Heart left ventricle (tissue), 16 donors: ENCODE measurements at regions not wholly inside any gene's neighbourhood (a gene's known extent, or its start where the extent isn't known, plus 50 kb on each side); places are given as distances from the start of the nearest gene placed in this dataset.

Experiments
- ATAC-seq, 4 donors: fragments of 200-7000 bp; cut with Tn5 transposase; one replicate each; pipeline ENCODE4 v1.9.1; 2020 to 2022; ENCODE audit warnings: moderate library complexity in 4 of 4, mild to moderate bottlenecking in 3 of 4, moderate number of reproducible peaks in 1 of 4
- DNase-seq, 5 donors: peaks; one replicate each; pipeline ENCODE4 v3.0.0-alpha.2; 2020
- H3K27ac ChIP-seq, 12 donors: fragments of 200-600 bp; sonication (generic) in 4 of 12; one replicate each; pipeline versions ENCODE4 v1.5.0 to v1.8.0; 2016 to 2022; ENCODE audit warnings: mild to moderate bottlenecking in 2 of 12
- H3K27me3 ChIP-seq, 9 donors: fragments of 200-600 bp; sonication (generic) in 2 of 9; one replicate each; pipeline versions ENCODE4 v1.5.1 to v1.8.0; 2016 to 2022; ENCODE audit warnings: mild to moderate bottlenecking in 3 of 9
- H3K36me3 ChIP-seq, 9 donors: fragments of 200-600 bp; sonication (generic) in 2 of 9; one replicate each; pipeline versions ENCODE4 v1.5.0 to v1.8.0; 2018 to 2022; ENCODE audit warnings: mild to moderate bottlenecking in 2 of 9
- H3K4me1 ChIP-seq, 12 donors: fragments of 200-600 bp; sonication (generic) in 4 of 12; one replicate each; pipeline versions ENCODE4 v1.5.0 to v1.8.0; 2016 to 2022; ENCODE audit warnings: mild to moderate bottlenecking in 3 of 12
- H3K4me3 ChIP-seq, 12 donors: fragments of 200-600 bp; sonication (generic) in 4 of 12; one replicate each; pipeline versions ENCODE4 v1.5.0 to v1.8.0; 2017 to 2022; ENCODE audit warnings: mild to moderate bottlenecking in 9 of 12, moderate library complexity in 4 of 12
- H3K9me3 ChIP-seq, 12 donors: fragments of 200-600 bp; sonication (generic) in 4 of 12; one replicate each; pipeline versions ENCODE4 v1.5.0 to v1.8.0; 2016 to 2022; ENCODE audit warnings: mild to moderate bottlenecking in 1 of 12
- POLR2A ChIP-seq, 2 donors: fragments of 450-650 bp; IDR thresholded peaks; one replicate each; pipeline ENCODE4 v1.6.1; 2017; ENCODE audit warnings: antibody characterized with exemption in 2 of 2, mild to moderate bottlenecking in 2 of 2, moderate library complexity in 2 of 2
- WGBS, 4 donors: extraction: QIAGEN DNeasy Blood & Tissue Kit in 2 of 4; methylation state at CpG; one replicate each; pipeline versions ENCODE4 v1.1.5 to v1.1.7; 2013 to 2018; 5-methylcytosine and 5-hydroxymethylcytosine counted together
- intact Hi-C, 10 donors: fragments of 100-400 bp; cut with DNase I; formaldehyde crosslinking; loops; one replicate each; pipeline versions ENCODE4 v1.11.1 to v1.14.2; 2022
- TF ChIP-seq, protein P1 (sequence below), 12 donors: fragments of 200-600 bp; sonication (generic) in 4 of 12; IDR thresholded peaks; one replicate each; pipeline versions ENCODE4 v1.5.0 to v1.8.0; 2018 to 2022; ENCODE audit warnings: antibody characterized with exemption in 12 of 12, mild to moderate bottlenecking in 5 of 12
- donor health status: ischemic (EF 13 %, LVEDD 7.1; RV severe dilation, severe dysfunction).
- donor health status: healthy with polysubstance abuse.
- donor health status: DM: no; HTN: yes; CAD: no.
- donor health status: DM: no; HTN: no; CAD: no.
- donor health status: ischemic (EF 25% LVEDD 6.9; RV normal size, moderate dysfunction).
- donor health status: ischemic (EF 25% LVEDD 5.7; RV mildly dilated, moderate dysfunction).
- donor health status: healthy.
- donor health status: DM: yes; HTN: yes; CAD: no.
- donor health status: ischemic (EF 35%, LVEDD 5.7; RV mildly dilated, moderate dysfunction).
- donor health status: nonischemic (EF 11% LVEDD 7.7; RV severe dilation, severe dysfunction).
- donor health status: DM: yes; HTN: yes; CAD: no.
- donor health status: PGD.
- donor health status: ischemic (EF 29% LVEDD 5.4; RV normal size, mild dysfunction).
- donor health status: nonischemic (EF 23%, LVEDD 6.1; RV moderate dilation, normal function).

- Histone ChIP-seq H3K4me1 (no peaks in the 10 kb centered on the region), H3K4me3 (no peak overlapping the region), H3K36me3 (no peaks in the 10 kb centered on the region), H3K27me3 (no peaks in the 10 kb centered on the region), H3K9me3 (no peaks in the 10 kb centered on the region), H3K27ac (no peak overlapping the region)
- TF ChIP-seq, protein P1, sequence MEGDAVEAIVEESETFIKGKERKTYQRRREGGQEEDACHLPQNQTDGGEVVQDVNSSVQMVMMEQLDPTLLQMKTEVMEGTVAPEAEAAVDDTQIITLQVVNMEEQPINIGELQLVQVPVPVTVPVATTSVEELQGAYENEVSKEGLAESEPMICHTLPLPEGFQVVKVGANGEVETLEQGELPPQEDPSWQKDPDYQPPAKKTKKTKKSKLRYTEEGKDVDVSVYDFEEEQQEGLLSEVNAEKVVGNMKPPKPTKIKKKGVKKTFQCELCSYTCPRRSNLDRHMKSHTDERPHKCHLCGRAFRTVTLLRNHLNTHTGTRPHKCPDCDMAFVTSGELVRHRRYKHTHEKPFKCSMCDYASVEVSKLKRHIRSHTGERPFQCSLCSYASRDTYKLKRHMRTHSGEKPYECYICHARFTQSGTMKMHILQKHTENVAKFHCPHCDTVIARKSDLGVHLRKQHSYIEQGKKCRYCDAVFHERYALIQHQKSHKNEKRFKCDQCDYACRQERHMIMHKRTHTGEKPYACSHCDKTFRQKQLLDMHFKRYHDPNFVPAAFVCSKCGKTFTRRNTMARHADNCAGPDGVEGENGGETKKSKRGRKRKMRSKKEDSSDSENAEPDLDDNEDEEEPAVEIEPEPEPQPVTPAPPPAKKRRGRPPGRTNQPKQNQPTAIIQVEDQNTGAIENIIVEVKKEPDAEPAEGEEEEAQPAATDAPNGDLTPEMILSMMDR (IDR thresholded peaks at IDR 0.05) = no peak
- no peak for TF ChIP-seq POLR2A (IDR thresholded peaks at IDR 0.05)
- DNase-seq (no peak), ATAC-seq (no peak)
- 93 to 96% (median 95%) methylated on average over 2 of the region's 2 CpGs for WGBS, 4 donors
- intact Hi-C loops = no loop called here
These were observed 264.6 kb downstream of the BARHL2 start for GRCh38 chr1:90452491-90452890.

DNA sequence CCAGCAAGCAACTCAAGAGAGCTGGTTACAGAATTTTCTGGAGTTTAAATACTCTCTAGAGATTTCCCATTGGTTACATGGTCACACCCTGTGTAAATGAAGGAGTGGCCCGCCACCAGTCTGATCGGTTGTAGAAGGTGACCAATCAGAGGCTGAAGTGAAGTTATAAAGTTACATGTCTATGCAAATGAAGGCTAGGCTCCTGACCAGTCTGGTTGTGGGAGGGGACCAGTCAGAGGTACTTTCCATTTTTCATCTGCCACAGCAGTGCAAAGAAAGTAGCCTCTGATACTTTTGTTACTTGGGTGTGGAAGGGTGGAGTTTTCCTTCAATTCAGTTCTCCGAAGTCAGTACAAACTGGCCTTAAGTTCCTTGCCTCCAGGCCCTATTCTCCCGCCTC lies 273.7 kb downstream of the BARHL2 start:
- intact Hi-C loops = no loop called here
- no peaks in the 10 kb centered on the region for H3K27me3 ChIP-seq
- TF ChIP-seq, protein P1 (IDR thresholded peaks at IDR 0.05) = no peak
- TF ChIP-seq POLR2A (IDR thresholded peaks at IDR 0.05) = no peak
- H3K9me3 ChIP-seq = no peaks in the 10 kb centered on the region
- no peaks in the 10 kb centered on the region for H3K4me1 ChIP-seq
- no peak overlapping the region for H3K27ac ChIP-seq
- DNase-seq (no peak), ATAC-seq (no peak)
- no peaks in the 10 kb centered on the region for H3K36me3 ChIP-seq
- H3K4me3 ChIP-seq = no peak overlapping the region
- 70 to 83% (median 80%) methylated on average over 4 of the region's 4 CpGs for WGBS, 4 donors

GRCh38 chr1:90435351-90435750 lies 281.8 kb downstream of the BARHL2 start:
- H3K4me1 ChIP-seq = no peaks in the 10 kb centered on the region
- H3K27me3 ChIP-seq = no peaks in the 10 kb centered on the region
- no peaks in the 10 kb centered on the region for H3K9me3 ChIP-seq
- DNase-seq (no peak), ATAC-seq (no peak)
- H3K27ac ChIP-seq = no peak overlapping the region
- no peak overlapping the region for H3K4me3 ChIP-seq
- intact Hi-C loops = no loop called here
- TF ChIP-seq POLR2A (IDR thresholded peaks at IDR 0.05) = no peak
- TF ChIP-seq, protein P1 (IDR thresholded peaks at IDR 0.05) = no peak
- H3K36me3 ChIP-seq = no peaks in the 10 kb centered on the region
- WGBS, 4 donors = 63 to 78% (median 67%) methylated on average over 3 of the region's 3 CpGs

DNA sequence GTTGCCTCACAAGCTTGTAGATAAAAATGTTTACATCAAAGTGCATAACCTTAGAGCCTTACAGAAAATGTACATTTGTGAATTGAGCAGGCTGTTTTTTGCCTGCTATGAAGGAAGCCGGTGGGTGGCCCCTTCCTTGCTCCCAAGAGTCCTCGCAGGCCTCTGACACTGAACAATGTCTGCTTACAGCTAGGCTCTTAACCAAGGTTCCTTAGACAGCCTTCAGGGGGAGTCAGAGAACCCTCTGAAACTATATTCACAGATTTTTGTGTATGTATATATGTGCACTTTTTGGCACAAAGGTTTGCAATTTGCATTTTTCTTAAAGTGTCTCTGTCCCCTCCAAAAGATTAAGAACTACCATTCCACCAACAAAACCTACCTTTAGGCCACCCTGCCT lies 282.6 kb downstream of the BARHL2 start:
- no peaks in the 10 kb centered on the region for H3K4me1 ChIP-seq
- H3K4me3 ChIP-seq = no peak overlapping the region
- H3K9me3 ChIP-seq = peaks cover 0 to 2% (median 0%) of the 10 kb centered on the region in 12 donors
- intact Hi-C loops = no loop called here
- H3K27ac ChIP-seq = no peak overlapping the region
- no peaks in the 10 kb centered on the region for H3K36me3 ChIP-seq
- no peak for TF ChIP-seq POLR2A (IDR thresholded peaks at IDR 0.05)
- TF ChIP-seq, protein P1 (IDR thresholded peaks at IDR 0.05) = no peak
- H3K27me3 ChIP-seq = no peaks in the 10 kb centered on the region
- no peak for ATAC-seq
- DNase-seq = no peak
- 30 to 51% (median 40%) methylated on average over 2 of the region's 2 CpGs for WGBS, 4 donors
